ENCODE measurements at regions not wholly inside any gene's neighbourhood (a gene's known extent, or its start where the extent isn't known, plus 50 kb on each side); places are given as distances from the start of the nearest gene placed in this dataset.

DNA sequence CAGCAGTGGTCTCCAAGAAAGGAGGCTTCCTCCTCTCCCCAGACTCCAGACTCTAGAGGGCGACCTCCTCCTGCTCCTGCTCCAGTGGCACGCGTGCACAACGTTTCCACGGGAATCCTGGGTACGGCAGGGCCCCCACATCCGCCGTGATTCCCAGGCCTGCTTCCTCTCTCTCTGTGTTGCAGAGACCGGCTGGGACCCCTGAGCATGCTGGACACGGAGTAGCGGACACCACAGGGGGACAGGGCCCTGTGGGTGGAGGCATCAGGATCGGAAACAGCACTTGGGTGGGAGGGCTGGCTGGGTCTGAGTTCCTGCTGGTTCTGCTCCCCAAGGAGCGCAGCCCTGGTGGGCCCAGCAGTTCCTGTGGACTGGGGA, 75.9 kb upstream of the SLC35G4 start:
- H3K79me2 ChIP-seq (replicated peaks; ENCODE audit: insufficient read depth): no peaks in the 10 kb centered on the region
- DNase-seq (ENCODE audit: low spot score) (no peak), ATAC-seq (no peak)
- no peaks in the 10 kb centered on the region for H4K20me1 ChIP-seq (replicated peaks; ENCODE audit: insufficient read depth)
- Mint-ChIP-seq H3K4me1 (peaks cover 5% of the 10 kb centered on the region; the same call in 2 of the 3 replicates), H3K27ac (no peak overlapping the region), H3K9me3 (peaks cover 16% of the 10 kb centered on the region), H3K27me3 (ENCODE audit: insufficient read depth, low read depth, poor library complexity) (no peaks in the 10 kb centered on the region), H3K4me3 (no peak overlapping the region), H3K36me3 (ENCODE audit: low read depth) (peaks cover 10% of the 10 kb centered on the region; the same call in 2 of the 3 replicates)
- no peak for TF ChIP-seq CREB1 (CRISPR knock-in tag; IDR thresholded peaks at IDR 0.05; ENCODE audit: low read depth)
- TF ChIP-seq ZNF114 (CRISPR knock-in tag; IDR thresholded peaks at IDR 0.05): no peak
- TF ChIP-seq, protein P1, sequence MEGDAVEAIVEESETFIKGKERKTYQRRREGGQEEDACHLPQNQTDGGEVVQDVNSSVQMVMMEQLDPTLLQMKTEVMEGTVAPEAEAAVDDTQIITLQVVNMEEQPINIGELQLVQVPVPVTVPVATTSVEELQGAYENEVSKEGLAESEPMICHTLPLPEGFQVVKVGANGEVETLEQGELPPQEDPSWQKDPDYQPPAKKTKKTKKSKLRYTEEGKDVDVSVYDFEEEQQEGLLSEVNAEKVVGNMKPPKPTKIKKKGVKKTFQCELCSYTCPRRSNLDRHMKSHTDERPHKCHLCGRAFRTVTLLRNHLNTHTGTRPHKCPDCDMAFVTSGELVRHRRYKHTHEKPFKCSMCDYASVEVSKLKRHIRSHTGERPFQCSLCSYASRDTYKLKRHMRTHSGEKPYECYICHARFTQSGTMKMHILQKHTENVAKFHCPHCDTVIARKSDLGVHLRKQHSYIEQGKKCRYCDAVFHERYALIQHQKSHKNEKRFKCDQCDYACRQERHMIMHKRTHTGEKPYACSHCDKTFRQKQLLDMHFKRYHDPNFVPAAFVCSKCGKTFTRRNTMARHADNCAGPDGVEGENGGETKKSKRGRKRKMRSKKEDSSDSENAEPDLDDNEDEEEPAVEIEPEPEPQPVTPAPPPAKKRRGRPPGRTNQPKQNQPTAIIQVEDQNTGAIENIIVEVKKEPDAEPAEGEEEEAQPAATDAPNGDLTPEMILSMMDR (conservative IDR thresholded peaks at IDR 0.05; ENCODE audit: low read depth in 2 of 2): peak in 1 of 2 experiments; percentile 23; a peak in 1 of 4 replicates
- H3K27ac ChIP-seq (ENCODE audit: low read depth): no peak overlapping the region
- H3K9me2 ChIP-seq (ENCODE audit: insufficient read depth): no peaks in the 10 kb centered on the region
- no peaks in the 10 kb centered on the region for H3K4me1 ChIP-seq (ENCODE audit: insufficient read depth)
- H2AFZ ChIP-seq: no peak overlapping the region
- no peak overlapping the region for H3K4me3 ChIP-seq
- H3K36me3 ChIP-seq (ENCODE audit: insufficient read depth): no peaks in the 10 kb centered on the region
- no peaks in the 10 kb centered on the region for H3K27me3 ChIP-seq (ENCODE audit: insufficient read depth)
- H3F3A ChIP-seq (replicated peaks; ENCODE audit: low read depth): no peaks in the 10 kb centered on the region
- H3K4me2 ChIP-seq: no peak overlapping the region

DNA sequence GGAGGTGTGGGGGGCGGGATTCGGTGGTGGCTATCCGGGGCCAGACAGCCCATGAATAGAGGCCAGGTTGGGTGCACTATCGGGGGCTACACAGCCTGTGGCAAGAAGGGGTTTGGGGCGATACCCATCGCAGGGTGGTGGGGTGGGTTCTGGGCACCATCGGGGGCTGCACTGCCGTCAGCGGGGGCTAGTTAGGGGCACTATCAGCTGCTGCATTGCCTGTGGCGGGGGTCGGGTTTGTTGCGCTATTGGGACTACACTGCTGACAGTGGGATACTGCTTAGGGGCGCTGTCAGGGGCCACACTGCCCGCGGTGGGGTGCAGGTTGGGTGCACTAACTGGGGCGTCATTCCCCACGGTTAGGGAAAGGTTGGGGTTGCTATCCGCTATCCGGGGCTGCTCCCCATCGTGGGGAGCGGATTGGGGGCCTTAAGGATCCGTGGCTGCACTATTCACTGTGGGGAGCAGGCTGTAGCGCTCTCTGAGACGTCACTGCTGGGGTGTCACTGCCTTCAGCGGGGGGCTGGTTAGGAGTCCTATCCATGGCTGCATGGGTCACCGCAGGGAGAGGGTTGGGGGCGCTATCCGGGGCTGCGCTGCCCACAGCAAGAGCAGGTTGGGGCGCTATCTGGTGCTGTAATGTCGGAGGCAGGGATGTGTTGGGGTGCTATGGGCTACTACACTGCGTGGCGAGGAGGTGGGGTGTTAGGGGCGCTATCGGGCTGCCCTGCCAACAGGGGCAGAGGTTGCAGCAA, 76.5 kb upstream of the SLC35G4 start:
- no peak overlapping the region for H2AFZ ChIP-seq
- no peaks in the 10 kb centered on the region for H3K36me3 ChIP-seq (ENCODE audit: insufficient read depth)
- H3K4me3 ChIP-seq: no peak overlapping the region
- no peak for ATAC-seq
- H3F3A ChIP-seq (replicated peaks; ENCODE audit: low read depth): no peaks in the 10 kb centered on the region
- no peaks in the 10 kb centered on the region for H3K4me1 ChIP-seq (ENCODE audit: insufficient read depth)
- Mint-ChIP-seq H3K27me3 (ENCODE audit: insufficient read depth, low read depth, poor library complexity) (no peaks in the 10 kb centered on the region), H3K4me3 (no peak overlapping the region; the same call in 2 of the 3 replicates), H3K4me1 (peaks cover 5% of the 10 kb centered on the region; the same call in 2 of the 3 replicates), H3K27ac (no peak overlapping the region), H3K9me3 (peaks cover 16% of the 10 kb centered on the region), H3K36me3 (ENCODE audit: low read depth) (peaks cover 10% of the 10 kb centered on the region; the same call in 2 of the 3 replicates)
- H3K4me2 ChIP-seq: no peak overlapping the region
- no peaks in the 10 kb centered on the region for H3K79me2 ChIP-seq (replicated peaks; ENCODE audit: insufficient read depth)
- no peaks in the 10 kb centered on the region for H3K9me2 ChIP-seq (ENCODE audit: insufficient read depth)
- no peaks in the 10 kb centered on the region for H3K27me3 ChIP-seq (ENCODE audit: insufficient read depth)
- no peaks in the 10 kb centered on the region for H4K20me1 ChIP-seq (replicated peaks; ENCODE audit: insufficient read depth)
- DNase-seq (ENCODE audit: low spot score): no peak
- no peak overlapping the region for H3K27ac ChIP-seq (ENCODE audit: low read depth)
- TF ChIP-seq, protein P2, sequence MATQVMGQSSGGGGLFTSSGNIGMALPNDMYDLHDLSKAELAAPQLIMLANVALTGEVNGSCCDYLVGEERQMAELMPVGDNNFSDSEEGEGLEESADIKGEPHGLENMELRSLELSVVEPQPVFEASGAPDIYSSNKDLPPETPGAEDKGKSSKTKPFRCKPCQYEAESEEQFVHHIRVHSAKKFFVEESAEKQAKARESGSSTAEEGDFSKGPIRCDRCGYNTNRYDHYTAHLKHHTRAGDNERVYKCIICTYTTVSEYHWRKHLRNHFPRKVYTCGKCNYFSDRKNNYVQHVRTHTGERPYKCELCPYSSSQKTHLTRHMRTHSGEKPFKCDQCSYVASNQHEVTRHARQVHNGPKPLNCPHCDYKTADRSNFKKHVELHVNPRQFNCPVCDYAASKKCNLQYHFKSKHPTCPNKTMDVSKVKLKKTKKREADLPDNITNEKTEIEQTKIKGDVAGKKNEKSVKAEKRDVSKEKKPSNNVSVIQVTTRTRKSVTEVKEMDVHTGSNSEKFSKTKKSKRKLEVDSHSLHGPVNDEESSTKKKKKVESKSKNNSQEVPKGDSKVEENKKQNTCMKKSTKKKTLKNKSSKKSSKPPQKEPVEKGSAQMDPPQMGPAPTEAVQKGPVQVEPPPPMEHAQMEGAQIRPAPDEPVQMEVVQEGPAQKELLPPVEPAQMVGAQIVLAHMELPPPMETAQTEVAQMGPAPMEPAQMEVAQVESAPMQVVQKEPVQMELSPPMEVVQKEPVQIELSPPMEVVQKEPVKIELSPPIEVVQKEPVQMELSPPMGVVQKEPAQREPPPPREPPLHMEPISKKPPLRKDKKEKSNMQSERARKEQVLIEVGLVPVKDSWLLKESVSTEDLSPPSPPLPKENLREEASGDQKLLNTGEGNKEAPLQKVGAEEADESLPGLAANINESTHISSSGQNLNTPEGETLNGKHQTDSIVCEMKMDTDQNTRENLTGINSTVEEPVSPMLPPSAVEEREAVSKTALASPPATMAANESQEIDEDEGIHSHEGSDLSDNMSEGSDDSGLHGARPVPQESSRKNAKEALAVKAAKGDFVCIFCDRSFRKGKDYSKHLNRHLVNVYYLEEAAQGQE (IDR thresholded peaks at IDR 0.05; ENCODE audit: unreplicated experiment): no peak
- no peak for TF ChIP-seq EZH2phosphoT487 (IDR thresholded peaks at IDR 0.05; ENCODE audit: unreplicated experiment)
- no peak for TF ChIP-seq ZNF114 (CRISPR knock-in tag; IDR thresholded peaks at IDR 0.05)
- TF ChIP-seq CREB1 (CRISPR knock-in tag; IDR thresholded peaks at IDR 0.05; ENCODE audit: low read depth): no peak
- no peak for TF ChIP-seq JUNB (IDR thresholded peaks at IDR 0.05; ENCODE audit: unreplicated experiment)
- TF ChIP-seq, protein P3, sequence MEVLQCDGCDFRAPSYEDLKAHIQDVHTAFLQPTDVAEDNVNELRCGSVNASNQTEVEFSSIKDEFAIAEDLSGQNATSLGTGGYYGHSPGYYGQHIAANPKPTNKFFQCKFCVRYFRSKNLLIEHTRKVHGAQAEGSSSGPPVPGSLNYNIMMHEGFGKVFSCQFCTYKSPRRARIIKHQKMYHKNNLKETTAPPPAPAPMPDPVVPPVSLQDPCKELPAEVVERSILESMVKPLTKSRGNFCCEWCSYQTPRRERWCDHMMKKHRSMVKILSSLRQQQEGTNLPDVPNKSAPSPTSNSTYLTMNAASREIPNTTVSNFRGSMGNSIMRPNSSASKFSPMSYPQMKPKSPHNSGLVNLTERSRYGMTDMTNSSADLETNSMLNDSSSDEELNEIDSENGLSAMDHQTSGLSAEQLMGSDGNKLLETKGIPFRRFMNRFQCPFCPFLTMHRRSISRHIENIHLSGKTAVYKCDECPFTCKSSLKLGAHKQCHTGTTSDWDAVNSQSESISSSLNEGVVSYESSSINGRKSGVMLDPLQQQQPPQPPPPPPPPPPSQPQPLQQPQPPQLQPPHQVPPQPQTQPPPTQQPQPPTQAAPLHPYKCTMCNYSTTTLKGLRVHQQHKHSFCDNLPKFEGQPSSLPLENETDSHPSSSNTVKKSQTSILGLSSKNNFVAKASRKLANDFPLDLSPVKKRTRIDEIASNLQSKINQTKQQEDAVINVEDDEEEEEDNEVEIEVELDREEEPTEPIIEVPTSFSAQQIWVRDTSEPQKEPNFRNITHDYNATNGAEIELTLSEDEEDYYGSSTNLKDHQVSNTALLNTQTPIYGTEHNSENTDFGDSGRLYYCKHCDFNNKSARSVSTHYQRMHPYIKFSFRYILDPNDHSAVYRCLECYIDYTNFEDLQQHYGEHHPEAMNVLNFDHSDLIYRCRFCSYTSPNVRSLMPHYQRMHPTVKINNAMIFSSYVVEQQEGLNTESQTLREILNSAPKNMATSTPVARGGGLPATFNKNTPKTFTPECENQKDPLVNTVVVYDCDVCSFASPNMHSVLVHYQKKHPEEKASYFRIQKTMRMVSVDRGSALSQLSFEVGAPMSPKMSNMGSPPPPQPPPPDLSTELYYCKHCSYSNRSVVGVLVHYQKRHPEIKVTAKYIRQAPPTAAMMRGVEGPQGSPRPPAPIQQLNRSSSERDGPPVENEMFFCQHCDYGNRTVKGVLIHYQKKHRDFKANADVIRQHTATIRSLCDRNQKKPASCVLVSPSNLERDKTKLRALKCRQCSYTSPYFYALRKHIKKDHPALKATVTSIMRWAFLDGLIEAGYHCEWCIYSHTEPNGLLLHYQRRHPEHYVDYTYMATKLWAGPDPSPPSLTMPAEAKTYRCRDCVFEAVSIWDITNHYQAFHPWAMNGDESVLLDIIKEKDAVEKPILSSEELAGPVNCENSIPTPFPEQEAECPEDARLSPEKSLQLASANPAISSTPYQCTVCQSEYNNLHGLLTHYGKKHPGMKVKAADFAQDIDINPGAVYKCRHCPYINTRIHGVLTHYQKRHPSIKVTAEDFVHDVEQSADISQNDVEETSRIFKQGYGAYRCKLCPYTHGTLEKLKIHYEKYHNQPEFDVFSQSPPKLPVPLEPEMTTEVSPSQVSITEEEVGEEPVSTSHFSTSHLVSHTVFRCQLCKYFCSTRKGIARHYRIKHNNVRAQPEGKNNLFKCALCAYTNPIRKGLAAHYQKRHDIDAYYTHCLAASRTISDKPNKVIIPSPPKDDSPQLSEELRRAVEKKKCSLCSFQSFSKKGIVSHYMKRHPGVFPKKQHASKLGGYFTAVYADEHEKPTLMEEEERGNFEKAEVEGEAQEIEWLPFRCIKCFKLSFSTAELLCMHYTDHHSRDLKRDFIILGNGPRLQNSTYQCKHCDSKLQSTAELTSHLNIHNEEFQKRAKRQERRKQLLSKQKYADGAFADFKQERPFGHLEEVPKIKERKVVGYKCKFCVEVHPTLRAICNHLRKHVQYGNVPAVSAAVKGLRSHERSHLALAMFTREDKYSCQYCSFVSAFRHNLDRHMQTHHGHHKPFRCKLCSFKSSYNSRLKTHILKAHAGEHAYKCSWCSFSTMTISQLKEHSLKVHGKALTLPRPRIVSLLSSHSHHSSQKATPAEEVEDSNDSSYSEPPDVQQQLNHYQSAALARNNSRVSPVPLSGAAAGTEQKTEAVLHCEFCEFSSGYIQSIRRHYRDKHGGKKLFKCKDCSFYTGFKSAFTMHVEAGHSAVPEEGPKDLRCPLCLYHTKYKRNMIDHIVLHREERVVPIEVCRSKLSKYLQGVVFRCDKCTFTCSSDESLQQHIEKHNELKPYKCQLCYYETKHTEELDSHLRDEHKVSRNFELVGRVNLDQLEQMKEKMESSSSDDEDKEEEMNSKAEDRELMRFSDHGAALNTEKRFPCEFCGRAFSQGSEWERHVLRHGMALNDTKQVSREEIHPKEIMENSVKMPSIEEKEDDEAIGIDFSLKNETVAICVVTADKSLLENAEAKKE (CRISPR knock-in tag; IDR thresholded peaks at IDR 0.05): no peak
